ENCODE measurements at regions not wholly inside any gene's neighbourhood (a gene's known extent, or its start where the extent isn't known, plus 50 kb on each side); places are given as distances from the start of the nearest gene placed in this dataset.

GRCh38 chr11:93936460-93936859 is 84.7 kb upstream of the HEPHL1 start:
- TF ChIP-seq, protein P1, sequence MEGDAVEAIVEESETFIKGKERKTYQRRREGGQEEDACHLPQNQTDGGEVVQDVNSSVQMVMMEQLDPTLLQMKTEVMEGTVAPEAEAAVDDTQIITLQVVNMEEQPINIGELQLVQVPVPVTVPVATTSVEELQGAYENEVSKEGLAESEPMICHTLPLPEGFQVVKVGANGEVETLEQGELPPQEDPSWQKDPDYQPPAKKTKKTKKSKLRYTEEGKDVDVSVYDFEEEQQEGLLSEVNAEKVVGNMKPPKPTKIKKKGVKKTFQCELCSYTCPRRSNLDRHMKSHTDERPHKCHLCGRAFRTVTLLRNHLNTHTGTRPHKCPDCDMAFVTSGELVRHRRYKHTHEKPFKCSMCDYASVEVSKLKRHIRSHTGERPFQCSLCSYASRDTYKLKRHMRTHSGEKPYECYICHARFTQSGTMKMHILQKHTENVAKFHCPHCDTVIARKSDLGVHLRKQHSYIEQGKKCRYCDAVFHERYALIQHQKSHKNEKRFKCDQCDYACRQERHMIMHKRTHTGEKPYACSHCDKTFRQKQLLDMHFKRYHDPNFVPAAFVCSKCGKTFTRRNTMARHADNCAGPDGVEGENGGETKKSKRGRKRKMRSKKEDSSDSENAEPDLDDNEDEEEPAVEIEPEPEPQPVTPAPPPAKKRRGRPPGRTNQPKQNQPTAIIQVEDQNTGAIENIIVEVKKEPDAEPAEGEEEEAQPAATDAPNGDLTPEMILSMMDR (IDR thresholded peaks at IDR 0.05; ENCODE audit: insufficient read depth, low read length, poor library complexity, severe bottlenecking) = no peak
- TF ChIP-seq EZH2phosphoT487 (conservative IDR thresholded peaks at IDR 0.05; ENCODE audit: low read length) = no peak
